Hepatocyte (in vitro differentiated cells): ENCODE measurements at regions not wholly inside any gene's neighbourhood (a gene's known extent, or its start where the extent isn't known, plus 50 kb on each side); places are given as distances from the start of the nearest gene placed in this dataset.

Experiments used
- DNase-seq: peaks from one replicate; pipeline ENCODE4 v3.0.0-alpha.2; 2016; ENCODE audit warnings: low spot score
- H2AFZ ChIP-seq: fragments of 200-600 bp; sonication (generic); 2 replicates; pipeline ENCODE4 v1.6.0; 2016; ENCODE audit warnings: antibody characterized with exemption, mild to moderate bottlenecking
- H3K27ac ChIP-seq: fragments of 200-600 bp; sonication (generic); 2 replicates; pipeline ENCODE4 v1.5.1; 2016; ENCODE audit warnings: mild to moderate bottlenecking
- H3K27me3 ChIP-seq: fragments of 200-600 bp; sonication (generic); 2 replicates; pipeline ENCODE4 v1.6.1; 2016
- H3K36me3 ChIP-seq: fragments of 200-600 bp; sonication (generic); replicated peaks from 2 replicates; pipeline ENCODE4 v1.5.1; 2016; ENCODE audit warnings: low read depth; ENCODE audit not compliant: insufficient read depth
- H3K4me1 ChIP-seq: fragments of 200-600 bp; sonication (generic); 2 replicates; pipeline ENCODE4 v1.5.1; 2016; ENCODE audit warnings: mild to moderate bottlenecking, moderate library complexity; ENCODE audit not compliant: insufficient read depth
- H3K4me2 ChIP-seq: fragments of 200-600 bp; sonication (generic); 2 replicates; pipeline ENCODE4 v1.6.0; 2016
- H3K4me3 ChIP-seq: fragments of 200-600 bp; sonication (generic); 2 replicates; pipeline ENCODE4 v1.5.1; 2016; ENCODE audit warnings: mild to moderate bottlenecking
- H3K79me2 ChIP-seq: fragments of 200-600 bp; sonication (generic); 2 replicates; pipeline ENCODE4 v1.6.0; 2017; ENCODE audit warnings: mild to moderate bottlenecking
- H3K9me2 ChIP-seq: fragments of 200-600 bp; sonication (generic); replicated peaks from 2 replicates; pipeline ENCODE4 v1.6.0; 2017; ENCODE audit warnings: mild to moderate bottlenecking; ENCODE audit not compliant: insufficient read depth
- H3K9me3 ChIP-seq: fragments of 200-600 bp; sonication (generic); 2 replicates; pipeline ENCODE4 v1.5.1; 2016; ENCODE audit warnings: low read depth, mild to moderate bottlenecking
- H4K20me1 ChIP-seq: fragments of 200-600 bp; sonication (generic); 2 replicates; pipeline ENCODE4 v1.6.0; 2016; ENCODE audit warnings: mild to moderate bottlenecking; ENCODE audit not compliant: insufficient read depth, poor library complexity, severe bottlenecking
- EZH2 ChIP-seq: fragments of 200-600 bp; sonication (generic); IDR thresholded peaks from 2 replicates; pipeline ENCODE4 v1.6.1; 2016; ENCODE audit warnings: antibody characterized with exemption, mild to moderate bottlenecking, borderline replicate concordance
- EZH2phosphoT487 ChIP-seq: fragments of 200-600 bp; sonication (generic); IDR thresholded peaks from one replicate; pipeline ENCODE4 v1.6.1; 2018; ENCODE audit warnings: antibody characterized with exemption, mild to moderate bottlenecking, low read depth, moderate library complexity; ENCODE audit not compliant: unreplicated experiment, severe bottlenecking
- WGBS: methylation state at CpG from one replicate; pipeline ENCODE4 v1.1.6; 2016; ENCODE audit warnings: low lambda C conversion rate; ENCODE audit errors: missing lambda C conversion rate; 5-methylcytosine and 5-hydroxymethylcytosine counted together
- TF ChIP-seq, protein P1 (sequence below): fragments of 200-600 bp; sonication (generic); IDR thresholded peaks from 2 replicates; pipeline ENCODE4 v1.5.1; 2016; ENCODE audit warnings: antibody characterized with exemption, mild to moderate bottlenecking; ENCODE audit not compliant: poor library complexity

DNA sequence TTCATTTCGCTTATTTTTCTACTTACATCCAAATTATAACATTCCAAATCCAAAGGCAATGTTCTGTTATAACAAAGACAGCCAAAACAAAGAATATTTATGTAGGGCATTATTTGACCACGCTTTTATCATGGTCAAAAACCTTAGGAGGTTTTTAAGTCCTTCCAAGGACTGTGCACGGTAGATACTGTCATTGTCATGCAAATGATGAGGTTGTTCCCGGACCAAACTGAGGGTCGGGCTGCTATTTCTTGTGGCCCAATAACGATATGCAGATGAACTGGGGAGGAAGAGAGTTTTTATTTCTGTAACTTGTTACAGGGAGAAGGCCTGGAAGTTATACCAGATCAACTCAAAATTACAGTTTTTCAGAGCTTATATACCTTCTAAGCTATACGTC is 56.6 kb upstream of the STEAP4 start:
- WGBS, result 78% methylated on average over 7 of the region's 7 CpGs
- Histone ChIP-seq H3K27ac (no peak overlapping the region), H3K9me3 (no peaks in the 10 kb centered on the region), H3K36me3 (no peaks in the 10 kb centered on the region), H4K20me1 (no peaks in the 10 kb centered on the region), H3K9me2 (no peaks in the 10 kb centered on the region), H3K4me1 (no peaks in the 10 kb centered on the region), H2AFZ (no peak overlapping the region), H3K27me3 (no peaks in the 10 kb centered on the region), H3K4me3 (no peak overlapping the region), H3K79me2 (no peaks in the 10 kb centered on the region), H3K4me2 (no peak overlapping the region)
- TF ChIP-seq, protein P1, sequence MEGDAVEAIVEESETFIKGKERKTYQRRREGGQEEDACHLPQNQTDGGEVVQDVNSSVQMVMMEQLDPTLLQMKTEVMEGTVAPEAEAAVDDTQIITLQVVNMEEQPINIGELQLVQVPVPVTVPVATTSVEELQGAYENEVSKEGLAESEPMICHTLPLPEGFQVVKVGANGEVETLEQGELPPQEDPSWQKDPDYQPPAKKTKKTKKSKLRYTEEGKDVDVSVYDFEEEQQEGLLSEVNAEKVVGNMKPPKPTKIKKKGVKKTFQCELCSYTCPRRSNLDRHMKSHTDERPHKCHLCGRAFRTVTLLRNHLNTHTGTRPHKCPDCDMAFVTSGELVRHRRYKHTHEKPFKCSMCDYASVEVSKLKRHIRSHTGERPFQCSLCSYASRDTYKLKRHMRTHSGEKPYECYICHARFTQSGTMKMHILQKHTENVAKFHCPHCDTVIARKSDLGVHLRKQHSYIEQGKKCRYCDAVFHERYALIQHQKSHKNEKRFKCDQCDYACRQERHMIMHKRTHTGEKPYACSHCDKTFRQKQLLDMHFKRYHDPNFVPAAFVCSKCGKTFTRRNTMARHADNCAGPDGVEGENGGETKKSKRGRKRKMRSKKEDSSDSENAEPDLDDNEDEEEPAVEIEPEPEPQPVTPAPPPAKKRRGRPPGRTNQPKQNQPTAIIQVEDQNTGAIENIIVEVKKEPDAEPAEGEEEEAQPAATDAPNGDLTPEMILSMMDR, result no peak
- TF ChIP-seq EZH2phosphoT487 (no peak), EZH2 (no peak)
- DNase-seq, result no peak

DNA sequence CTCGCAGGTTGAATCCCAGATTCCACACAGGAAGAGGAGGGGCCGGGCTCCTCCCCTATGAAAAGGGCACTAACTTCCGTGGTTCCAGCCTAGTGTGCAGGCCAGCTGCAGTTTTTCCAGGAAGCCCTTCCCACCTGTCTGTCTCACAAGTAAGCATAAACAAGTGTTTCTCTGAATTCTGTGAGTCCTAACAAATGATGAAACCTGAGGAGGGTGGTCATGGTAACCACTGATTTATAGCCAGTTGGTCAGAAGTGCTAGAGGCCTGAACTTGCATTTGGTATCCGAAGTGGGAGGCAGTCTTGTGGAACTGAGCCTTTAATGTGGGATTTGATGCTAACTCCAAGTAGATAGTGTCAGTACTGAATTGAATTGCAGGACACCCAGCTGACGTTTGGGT is 54.7 kb upstream of the STEAP4 start:
- H3K4me2 ChIP-seq, result no peak overlapping the region
- no peak overlapping the region for H3K4me3 ChIP-seq
- peaks cover 8% of the 10 kb centered on the region for H3K4me1 ChIP-seq
- no peak overlapping the region for H2AFZ ChIP-seq
- no peaks in the 10 kb centered on the region for H3K27me3 ChIP-seq
- no peaks in the 10 kb centered on the region for H3K36me3 ChIP-seq
- H3K79me2 ChIP-seq, result no peaks in the 10 kb centered on the region
- H4K20me1 ChIP-seq, result no peaks in the 10 kb centered on the region
- no peak overlapping the region for H3K27ac ChIP-seq
- H3K9me3 ChIP-seq, result no peaks in the 10 kb centered on the region
- no peaks in the 10 kb centered on the region for H3K9me2 ChIP-seq
- WGBS, result 63% methylated on average over 5 of the region's 5 CpGs
- no peak for TF ChIP-seq EZH2
- TF ChIP-seq, protein P1, result no peak
- TF ChIP-seq EZH2phosphoT487, result no peak
- no peak for DNase-seq

DNA sequence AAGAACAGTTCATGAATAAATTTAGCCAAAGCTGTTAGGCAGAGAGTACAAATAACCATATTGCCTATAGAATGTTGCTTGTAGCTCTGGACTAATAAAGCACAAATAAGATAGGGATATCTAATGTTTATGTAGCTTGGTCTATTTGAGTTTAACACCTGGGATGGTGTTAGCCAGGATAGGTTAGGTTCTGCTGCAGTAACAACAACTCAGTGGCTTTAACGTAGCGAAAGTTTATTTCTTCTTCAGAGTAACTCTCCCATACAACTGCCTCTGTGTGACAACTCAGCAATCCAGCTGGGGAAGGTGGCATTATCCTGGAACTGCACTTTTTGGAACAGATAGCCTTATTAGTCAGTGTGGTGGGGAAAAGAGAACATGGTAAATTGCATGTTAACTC is 52.2 kb upstream of the STEAP4 start:
- Histone ChIP-seq H3K4me3 (no peak overlapping the region), H3K36me3 (no peaks in the 10 kb centered on the region), H3K9me3 (no peaks in the 10 kb centered on the region), H3K27me3 (no peaks in the 10 kb centered on the region), H4K20me1 (no peaks in the 10 kb centered on the region), H3K4me2 (no peak overlapping the region), H3K9me2 (no peaks in the 10 kb centered on the region), H3K4me1 (peaks cover 8% of the 10 kb centered on the region), H2AFZ (no peak overlapping the region), H3K79me2 (no peaks in the 10 kb centered on the region), H3K27ac (no peak overlapping the region)
- no peak for DNase-seq
- TF ChIP-seq EZH2 (no peak), EZH2phosphoT487 (no peak)
- TF ChIP-seq, protein P1, result no peak
- WGBS, result 100% methylated on average over 2 of the region's 2 CpGs

DNA sequence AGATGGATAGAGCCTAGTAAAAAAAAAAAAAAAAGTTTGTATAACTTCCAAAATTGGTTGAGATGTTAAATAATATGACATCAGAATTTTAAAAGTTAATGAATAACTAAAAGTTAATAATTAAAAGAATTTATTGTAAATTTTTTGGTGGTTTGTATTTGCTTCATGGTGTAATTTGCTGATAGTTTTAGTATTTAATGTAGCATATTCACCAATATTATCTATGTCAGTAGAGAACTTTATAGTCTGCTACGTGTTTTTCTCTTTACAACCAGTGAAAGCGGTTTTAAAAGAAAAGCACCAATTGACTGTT is 51.8 kb upstream of the STEAP4 start:
- H3K9me3 ChIP-seq, result no peaks in the 10 kb centered on the region
- H4K20me1 ChIP-seq, result no peaks in the 10 kb centered on the region
- DNase-seq, result no peak
- H3K27ac ChIP-seq, result no peak overlapping the region
- H3K4me3 ChIP-seq, result no peak overlapping the region
- peaks cover 8% of the 10 kb centered on the region for H3K4me1 ChIP-seq
- no peaks in the 10 kb centered on the region for H3K36me3 ChIP-seq
- H3K9me2 ChIP-seq, result no peaks in the 10 kb centered on the region
- H3K4me2 ChIP-seq, result peak overlapping the region; percentile 61
- H3K79me2 ChIP-seq, result no peaks in the 10 kb centered on the region
- no peak for TF ChIP-seq EZH2phosphoT487
- TF ChIP-seq, protein P1, result no peak
- no peak for TF ChIP-seq EZH2
- no peaks in the 10 kb centered on the region for H3K27me3 ChIP-seq
- 71% methylated on average over 2 of the region's 2 CpGs for WGBS
- no peak overlapping the region for H2AFZ ChIP-seq
